ENCODE measurements at regions not wholly inside any gene's neighbourhood (a gene's known extent, or its start where the extent isn't known, plus 50 kb on each side); places are given as distances from the start of the nearest gene placed in this dataset.

GRCh38 chr4:123876143-123876542 lies 479.5 kb downstream of the SPRY1 start:
- no peaks in the 10 kb centered on the region for H3K27me3 ChIP-seq (ENCODE audit: control insufficient read depth, insufficient read depth, low read length)
- TF ChIP-seq, protein P1, sequence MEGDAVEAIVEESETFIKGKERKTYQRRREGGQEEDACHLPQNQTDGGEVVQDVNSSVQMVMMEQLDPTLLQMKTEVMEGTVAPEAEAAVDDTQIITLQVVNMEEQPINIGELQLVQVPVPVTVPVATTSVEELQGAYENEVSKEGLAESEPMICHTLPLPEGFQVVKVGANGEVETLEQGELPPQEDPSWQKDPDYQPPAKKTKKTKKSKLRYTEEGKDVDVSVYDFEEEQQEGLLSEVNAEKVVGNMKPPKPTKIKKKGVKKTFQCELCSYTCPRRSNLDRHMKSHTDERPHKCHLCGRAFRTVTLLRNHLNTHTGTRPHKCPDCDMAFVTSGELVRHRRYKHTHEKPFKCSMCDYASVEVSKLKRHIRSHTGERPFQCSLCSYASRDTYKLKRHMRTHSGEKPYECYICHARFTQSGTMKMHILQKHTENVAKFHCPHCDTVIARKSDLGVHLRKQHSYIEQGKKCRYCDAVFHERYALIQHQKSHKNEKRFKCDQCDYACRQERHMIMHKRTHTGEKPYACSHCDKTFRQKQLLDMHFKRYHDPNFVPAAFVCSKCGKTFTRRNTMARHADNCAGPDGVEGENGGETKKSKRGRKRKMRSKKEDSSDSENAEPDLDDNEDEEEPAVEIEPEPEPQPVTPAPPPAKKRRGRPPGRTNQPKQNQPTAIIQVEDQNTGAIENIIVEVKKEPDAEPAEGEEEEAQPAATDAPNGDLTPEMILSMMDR (IDR thresholded peaks at IDR 0.05; ENCODE audit: insufficient read depth, low read length, poor library complexity, severe bottlenecking): no peak
- no peak overlapping the region for H3K4me3 ChIP-seq (ENCODE audit: low read depth, low read length)
- H3K36me3 ChIP-seq (ENCODE audit: control insufficient read depth, insufficient read depth, low read length): no peaks in the 10 kb centered on the region
- no peak for DNase-seq (ENCODE audit: low read depth)

GRCh38 chr4:123876671-123877101 lies 480.1 kb downstream of the SPRY1 start:
- TF ChIP-seq, protein P1 (IDR thresholded peaks at IDR 0.05; ENCODE audit: insufficient read depth, low read length, poor library complexity, severe bottlenecking): no peak
- Histone ChIP-seq H3K27me3 (ENCODE audit: control insufficient read depth, insufficient read depth, low read length) (no peaks in the 10 kb centered on the region), H3K36me3 (ENCODE audit: control insufficient read depth, insufficient read depth, low read length) (no peaks in the 10 kb centered on the region), H3K4me3 (ENCODE audit: low read depth, low read length) (no peak overlapping the region)
- no peak for DNase-seq (ENCODE audit: low read depth)

GRCh38 chr4:123877551-123877950 lies 481.0 kb downstream of the SPRY1 start:
- TF ChIP-seq, protein P1 (IDR thresholded peaks at IDR 0.05; ENCODE audit: insufficient read depth, low read length, poor library complexity, severe bottlenecking): no peak
- Histone ChIP-seq H3K27me3 (ENCODE audit: control insufficient read depth, insufficient read depth, low read length) (no peaks in the 10 kb centered on the region), H3K4me3 (ENCODE audit: low read depth, low read length) (no peak overlapping the region), H3K36me3 (ENCODE audit: control insufficient read depth, insufficient read depth, low read length) (no peaks in the 10 kb centered on the region)
- DNase-seq (ENCODE audit: low read depth): no peak

DNA sequence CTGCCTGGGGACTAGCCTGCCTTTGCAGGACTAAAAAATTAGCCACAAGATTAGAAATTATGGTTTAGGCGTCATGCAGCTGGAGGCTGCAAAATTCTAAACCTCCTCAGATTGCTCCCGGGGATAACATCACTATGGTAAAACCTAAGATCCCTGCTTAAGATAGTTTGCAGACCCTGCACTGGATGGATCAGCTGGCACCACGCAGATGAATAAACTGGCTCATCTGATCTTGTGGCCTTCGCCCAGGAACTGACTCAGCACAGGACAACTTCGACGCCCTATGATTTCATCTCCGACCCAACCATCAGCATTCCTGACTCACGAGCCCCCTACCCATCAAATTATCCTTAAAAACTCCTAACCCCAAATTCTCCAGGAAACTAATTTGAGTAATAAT lies 482.4 kb downstream of the SPRY1 start:
- Histone ChIP-seq H3K36me3 (ENCODE audit: control insufficient read depth, insufficient read depth, low read length) (no peaks in the 10 kb centered on the region), H3K27me3 (ENCODE audit: control insufficient read depth, insufficient read depth, low read length) (no peaks in the 10 kb centered on the region), H3K4me3 (ENCODE audit: low read depth, low read length) (no peak overlapping the region)
- TF ChIP-seq, protein P1 (IDR thresholded peaks at IDR 0.05; ENCODE audit: insufficient read depth, low read length, poor library complexity, severe bottlenecking): no peak
- DNase-seq (ENCODE audit: low read depth): no peak

GRCh38 chr4:123880631-123881030 lies 484.0 kb downstream of the SPRY1 start:
- H3K36me3 ChIP-seq (ENCODE audit: control insufficient read depth, insufficient read depth, low read length): no peaks in the 10 kb centered on the region
- TF ChIP-seq, protein P1 (IDR thresholded peaks at IDR 0.05; ENCODE audit: insufficient read depth, low read length, poor library complexity, severe bottlenecking): no peak
- no peak for DNase-seq (ENCODE audit: low read depth)

DNA sequence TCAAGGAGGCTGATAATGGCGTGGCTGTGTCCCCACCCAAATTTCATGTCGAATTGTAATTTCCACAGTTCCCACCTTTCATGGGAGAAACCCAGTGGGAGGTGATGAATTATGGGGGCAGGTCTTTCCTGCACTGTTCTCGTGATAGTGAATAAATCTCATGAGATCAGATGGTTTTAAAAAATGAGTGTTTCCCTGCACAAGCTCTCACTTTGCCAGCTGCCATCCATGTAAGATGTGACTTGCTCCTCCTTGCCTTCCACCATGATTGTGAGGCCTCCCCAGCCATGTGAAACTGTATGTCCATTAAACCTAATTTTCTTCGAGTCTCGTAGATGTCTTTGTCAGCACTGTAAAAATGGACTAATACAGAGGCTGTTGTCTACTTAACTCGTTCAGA lies 488.3 kb downstream of the SPRY1 start:
- no peak for DNase-seq (ENCODE audit: low read depth)
- Histone ChIP-seq H3K36me3 (ENCODE audit: control insufficient read depth, insufficient read depth, low read length) (no peaks in the 10 kb centered on the region), H3K4me3 (ENCODE audit: low read depth, low read length) (no peak overlapping the region), H3K27me3 (ENCODE audit: control insufficient read depth, insufficient read depth, low read length) (no peaks in the 10 kb centered on the region)
- TF ChIP-seq, protein P1 (IDR thresholded peaks at IDR 0.05; ENCODE audit: insufficient read depth, low read length, poor library complexity, severe bottlenecking): no peak

More at GRCh38 chr4:123880631-123881030, 484.0 kb downstream of the SPRY1 start:
- Histone ChIP-seq H3K27me3 (ENCODE audit: control insufficient read depth, insufficient read depth, low read length) (no peaks in the 10 kb centered on the region), H3K4me3 (ENCODE audit: low read depth, low read length) (no peak overlapping the region)
